Dermis blood vessel endothelial cell (primary cell): ENCODE measurements at regions not wholly inside any gene's neighbourhood (a gene's known extent, or its start where the extent isn't known, plus 50 kb on each side); places are given as distances from the start of the nearest gene placed in this dataset.
"Not testable (repeated sequence)": the region's sequence is repeated elsewhere in the genome, so short reads cannot be mapped to it uniquely, and the experiment has no call there.

Source experiments
- DNase-seq: peaks from one replicate; pipeline ENCODE4 v3.0.0; 2010

GRCh38 chr5:15191012-15191411, 309.0 kb upstream of the FBXL7 start:
- DNase-seq, result peak; percentile 0

- DNase-seq, result no peak
These were observed 311.9 kb upstream of the ANKH start for GRCh38 chr5:15183520-15183919.

GRCh38 chr5:15170173-15170572, 298.6 kb upstream of the ANKH start:
- no peak for DNase-seq

GRCh38 chr5:15168358-15168757, 296.8 kb upstream of the ANKH start:
- DNase-seq, result no peak

GRCh38 chr5:15160091-15160490, 288.5 kb upstream of the ANKH start:
- DNase-seq, result no peak

GRCh38 chr5:15159606-15160005, 288.0 kb upstream of the ANKH start:
- no peak for DNase-seq

- DNase-seq, result no peak
These were observed 270.9 kb upstream of the ANKH start for GRCh38 chr5:15142458-15142857.

- DNase-seq, result no peak
These were observed 265.8 kb upstream of the ANKH start for GRCh38 chr5:15137414-15137813.

GRCh38 chr5:15135661-15136060, 264.1 kb upstream of the ANKH start:
- DNase-seq, result no peak

- DNase-seq, result no peak
These were observed 261.9 kb upstream of the ANKH start for GRCh38 chr5:15133456-15133965.

- DNase-seq, result no peak
These were observed 261.3 kb upstream of the ANKH start for GRCh38 chr5:15132816-15133405.

GRCh38 chr5:15131909-15132308, 260.3 kb upstream of the ANKH start:
- no peak for DNase-seq

- DNase-seq, result no peak
These were observed 253.4 kb upstream of the ANKH start for GRCh38 chr5:15124871-15125568.

- no peak for DNase-seq
These were observed 252.9 kb upstream of the ANKH start for GRCh38 chr5:15124461-15124860.

- DNase-seq, result no peak
These were observed 246.1 kb upstream of the ANKH start for GRCh38 chr5:15117688-15118087.

GRCh38 chr5:15116996-15117395, 245.4 kb upstream of the ANKH start:
- no peak for DNase-seq

GRCh38 chr5:15106530-15107283, 235.1 kb upstream of the ANKH start:
- no peak for DNase-seq

- DNase-seq, result peak; percentile 75
These were observed 234.3 kb upstream of the ANKH start for GRCh38 chr5:15105799-15106393.

- no peak for DNase-seq
These were observed 232.3 kb upstream of the ANKH start for GRCh38 chr5:15103864-15104263.

GRCh38 chr5:15103130-15103529, 231.6 kb upstream of the ANKH start:
- DNase-seq, result no peak

- DNase-seq, result no peak
These were observed 226.0 kb upstream of the ANKH start for GRCh38 chr5:15097552-15097951.

GRCh38 chr5:15096686-15097085, 225.1 kb upstream of the ANKH start:
- DNase-seq, result not testable (repeated sequence)

- DNase-seq, result no peak
These were observed 221.2 kb upstream of the ANKH start for GRCh38 chr5:15092801-15093200.
